Panc1 (cell line): ENCODE measurements at regions not wholly inside any gene's neighbourhood (a gene's known extent, or its start where the extent isn't known, plus 50 kb on each side); places are given as distances from the start of the nearest gene placed in this dataset.

Experiments
- POLR2AphosphoS5 ChIP-seq: IDR thresholded peaks from 2 replicates; pipeline ENCODE4 v1.6.1; 2012; ENCODE audit warnings: mild to moderate bottlenecking, low read depth, low read length, moderate library complexity
- REST ChIP-seq, 2 experiments: IDR thresholded peaks; 2 replicates each; pipeline ENCODE4 v1.6.1; 2011 to 2012; ENCODE audit warnings: low read depth in 2 of 2, control low read depth in 1 of 2, low read length in 1 of 2, mild to moderate bottlenecking in 1 of 2, moderate library complexity in 1 of 2; ENCODE audit not compliant: insufficient read depth in 1 of 2
- TCF7L2 ChIP-seq: IDR thresholded peaks from 2 replicates; pipeline ENCODE4 v1.6.1; 2011; ENCODE audit warnings: mild to moderate bottlenecking, low read depth, low read length, inconsistent platforms
- TF ChIP-seq, protein P1 (sequence below): fragments of 450-650 bp; IDR thresholded peaks from 2 replicates; pipeline ENCODE4 v1.5.1; 2017; ENCODE audit warnings: mild to moderate bottlenecking

- no peak for TF ChIP-seq REST (IDR thresholded peaks at IDR 0.05; ENCODE audit: insufficient read depth in 1 of 2, low read depth in 2 of 2, low read length in 1 of 2)
- TF ChIP-seq, protein P1, sequence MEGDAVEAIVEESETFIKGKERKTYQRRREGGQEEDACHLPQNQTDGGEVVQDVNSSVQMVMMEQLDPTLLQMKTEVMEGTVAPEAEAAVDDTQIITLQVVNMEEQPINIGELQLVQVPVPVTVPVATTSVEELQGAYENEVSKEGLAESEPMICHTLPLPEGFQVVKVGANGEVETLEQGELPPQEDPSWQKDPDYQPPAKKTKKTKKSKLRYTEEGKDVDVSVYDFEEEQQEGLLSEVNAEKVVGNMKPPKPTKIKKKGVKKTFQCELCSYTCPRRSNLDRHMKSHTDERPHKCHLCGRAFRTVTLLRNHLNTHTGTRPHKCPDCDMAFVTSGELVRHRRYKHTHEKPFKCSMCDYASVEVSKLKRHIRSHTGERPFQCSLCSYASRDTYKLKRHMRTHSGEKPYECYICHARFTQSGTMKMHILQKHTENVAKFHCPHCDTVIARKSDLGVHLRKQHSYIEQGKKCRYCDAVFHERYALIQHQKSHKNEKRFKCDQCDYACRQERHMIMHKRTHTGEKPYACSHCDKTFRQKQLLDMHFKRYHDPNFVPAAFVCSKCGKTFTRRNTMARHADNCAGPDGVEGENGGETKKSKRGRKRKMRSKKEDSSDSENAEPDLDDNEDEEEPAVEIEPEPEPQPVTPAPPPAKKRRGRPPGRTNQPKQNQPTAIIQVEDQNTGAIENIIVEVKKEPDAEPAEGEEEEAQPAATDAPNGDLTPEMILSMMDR: no peak
- no peak for TF ChIP-seq POLR2AphosphoS5
- TF ChIP-seq TCF7L2: no peak
Measured at GRCh38 chr16:13806671-13807070, 113.3 kb upstream of the ERCC4 start.
